ENCODE measurements at regions not wholly inside any gene's neighbourhood (a gene's known extent, or its start where the extent isn't known, plus 50 kb on each side); places are given as distances from the start of the nearest gene placed in this dataset.

- no peaks in the 10 kb centered on the region for H3K27me3 ChIP-seq (ENCODE audit: control insufficient read depth in 1 of 2, insufficient read depth in 2 of 2, low read length in 1 of 2)
- intact Hi-C loops (cut with DNase I), result no loop called here
- no peak for DNase-seq
- H3K9me3 ChIP-seq (ENCODE audit: control insufficient read depth, low read length), result no peaks in the 10 kb centered on the region
- H3K4me3 ChIP-seq (ENCODE audit: low read length in 2 of 2), result no peak overlapping the region
- WGBS, 2 donors, result 87 to 93% methylated on average over 1 of the region's 1 CpG
- no peaks in the 10 kb centered on the region for H3K36me3 ChIP-seq (ENCODE audit: control insufficient read depth in 1 of 2, insufficient read depth in 2 of 2, low read length in 1 of 2)
- no peak for ATAC-seq (ENCODE audit: low FRiP score)
- H3K4me1 ChIP-seq (ENCODE audit: control insufficient read depth in 1 of 2, insufficient read depth in 2 of 2, low read length in 2 of 2), result no peaks in the 10 kb centered on the region
- no peak overlapping the region for H3K27ac ChIP-seq (ENCODE audit: low read depth in 1 of 2, low read length in 2 of 2)
Measured at GRCh38 chr5:104659497-104659896, 1096.9 kb upstream of the NUDT12 start.

GRCh38 chr5:104652271-104652861, 1089.8 kb upstream of the NUDT12 start:
- Histone ChIP-seq H3K27ac (ENCODE audit: low read depth in 1 of 2, low read length in 2 of 2) (no peak overlapping the region), H3K4me3 (ENCODE audit: low read length in 2 of 2) (no peak overlapping the region), H3K36me3 (ENCODE audit: control insufficient read depth in 1 of 2, insufficient read depth in 2 of 2, low read length in 1 of 2) (no peaks in the 10 kb centered on the region), H3K27me3 (ENCODE audit: control insufficient read depth in 1 of 2, insufficient read depth in 2 of 2, low read length in 1 of 2) (no peaks in the 10 kb centered on the region), H3K4me1 (ENCODE audit: control insufficient read depth in 1 of 2, insufficient read depth in 2 of 2, low read length in 2 of 2) (no peaks in the 10 kb centered on the region), H3K9me3 (ENCODE audit: control insufficient read depth, low read length) (no peaks in the 10 kb centered on the region)
- peak; percentile 36 for ATAC-seq (ENCODE audit: low FRiP score)
- intact Hi-C loops (cut with DNase I), result no loop called here
- 94 to 95% methylated on average over 5 of the region's 5 CpGs for WGBS, 2 donors
- no peak for DNase-seq

- Histone ChIP-seq H3K4me3 (ENCODE audit: low read length in 2 of 2) (no peak overlapping the region), H3K36me3 (ENCODE audit: control insufficient read depth in 1 of 2, insufficient read depth in 2 of 2, low read length in 1 of 2) (no peaks in the 10 kb centered on the region), H3K27me3 (ENCODE audit: control insufficient read depth in 1 of 2, insufficient read depth in 2 of 2, low read length in 1 of 2) (no peaks in the 10 kb centered on the region), H3K27ac (ENCODE audit: low read depth in 1 of 2, low read length in 2 of 2) (no peak overlapping the region), H3K9me3 (ENCODE audit: control insufficient read depth, low read length) (no peaks in the 10 kb centered on the region), H3K4me1 (ENCODE audit: control insufficient read depth in 1 of 2, insufficient read depth in 2 of 2, low read length in 2 of 2) (no peaks in the 10 kb centered on the region)
- WGBS, 2 donors, result 78 to 86% methylated on average over 3 of the region's 3 CpGs
- intact Hi-C loops (cut with DNase I), result no loop called here
- ATAC-seq (ENCODE audit: low FRiP score), result no peak
- no peak for DNase-seq
Measured at GRCh38 chr5:104650313-104651055, 1087.9 kb upstream of the NUDT12 start.

- 83 to 86% methylated on average over 3 of the region's 3 CpGs for WGBS, 2 donors
- no peak for ATAC-seq (ENCODE audit: low FRiP score)
- no peak for DNase-seq
- no peaks in the 10 kb centered on the region for H3K27me3 ChIP-seq (ENCODE audit: control insufficient read depth in 1 of 2, insufficient read depth in 2 of 2, low read length in 1 of 2)
- no peaks in the 10 kb centered on the region for H3K9me3 ChIP-seq (ENCODE audit: control insufficient read depth, low read length)
- no peaks in the 10 kb centered on the region for H3K36me3 ChIP-seq (ENCODE audit: control insufficient read depth in 1 of 2, insufficient read depth in 2 of 2, low read length in 1 of 2)
- intact Hi-C loops (cut with DNase I), result no loop called here
- H3K27ac ChIP-seq (ENCODE audit: low read depth in 1 of 2, low read length in 2 of 2), result no peak overlapping the region
- H3K4me3 ChIP-seq (ENCODE audit: low read length in 2 of 2), result no peak overlapping the region
- no peaks in the 10 kb centered on the region for H3K4me1 ChIP-seq (ENCODE audit: control insufficient read depth in 1 of 2, insufficient read depth in 2 of 2, low read length in 2 of 2)
Measured at GRCh38 chr5:104646416-104646815, 1083.8 kb upstream of the NUDT12 start.

GRCh38 chr5:104643320-104643719, 1080.7 kb upstream of the NUDT12 start:
- no peaks in the 10 kb centered on the region for H3K36me3 ChIP-seq (ENCODE audit: control insufficient read depth in 1 of 2, insufficient read depth in 2 of 2, low read length in 1 of 2)
- no peaks in the 10 kb centered on the region for H3K9me3 ChIP-seq (ENCODE audit: control insufficient read depth, low read length)
- no peak for DNase-seq
- H3K4me3 ChIP-seq (ENCODE audit: low read length in 2 of 2), result no peak overlapping the region
- ATAC-seq (ENCODE audit: low FRiP score), result no peak
- no peaks in the 10 kb centered on the region for H3K4me1 ChIP-seq (ENCODE audit: control insufficient read depth in 1 of 2, insufficient read depth in 2 of 2, low read length in 2 of 2)
- WGBS, 2 donors, result 68 to 82% methylated on average over 3 of the region's 3 CpGs
- H3K27me3 ChIP-seq (ENCODE audit: control insufficient read depth in 1 of 2, insufficient read depth in 2 of 2, low read length in 1 of 2), result no peaks in the 10 kb centered on the region
- intact Hi-C loops (cut with DNase I), result no loop called here
- H3K27ac ChIP-seq (ENCODE audit: low read depth in 1 of 2, low read length in 2 of 2), result no peak overlapping the region

- no peak for ATAC-seq (ENCODE audit: low FRiP score)
- H3K9me3 ChIP-seq (ENCODE audit: control insufficient read depth, low read length), result no peaks in the 10 kb centered on the region
- no peaks in the 10 kb centered on the region for H3K4me1 ChIP-seq (ENCODE audit: control insufficient read depth in 1 of 2, insufficient read depth in 2 of 2, low read length in 2 of 2)
- H3K4me3 ChIP-seq (ENCODE audit: low read length in 2 of 2), result no peak overlapping the region
- H3K27ac ChIP-seq (ENCODE audit: low read depth in 1 of 2, low read length in 2 of 2), result no peak overlapping the region
- intact Hi-C loops (cut with DNase I), result no loop called here
- no peak for DNase-seq
- WGBS, 2 donors, result 48 to 54% methylated on average over 3 of the region's 3 CpGs
- no peaks in the 10 kb centered on the region for H3K27me3 ChIP-seq (ENCODE audit: control insufficient read depth in 1 of 2, insufficient read depth in 2 of 2, low read length in 1 of 2)
- H3K36me3 ChIP-seq (ENCODE audit: control insufficient read depth in 1 of 2, insufficient read depth in 2 of 2, low read length in 1 of 2), result no peaks in the 10 kb centered on the region
Measured at GRCh38 chr5:104635227-104635626, 1072.6 kb upstream of the NUDT12 start.

GRCh38 chr5:104628911-104629310, 1066.3 kb upstream of the NUDT12 start:
- intact Hi-C loops (cut with DNase I), result no loop called here
- Histone ChIP-seq H3K27me3 (ENCODE audit: control insufficient read depth in 1 of 2, insufficient read depth in 2 of 2, low read length in 1 of 2) (no peaks in the 10 kb centered on the region), H3K9me3 (ENCODE audit: control insufficient read depth, low read length) (peaks cover 6% of the 10 kb centered on the region), H3K36me3 (ENCODE audit: control insufficient read depth in 1 of 2, insufficient read depth in 2 of 2, low read length in 1 of 2) (no peaks in the 10 kb centered on the region), H3K27ac (ENCODE audit: low read depth in 1 of 2, low read length in 2 of 2) (no peak overlapping the region), H3K4me3 (ENCODE audit: low read length in 2 of 2) (no peak overlapping the region), H3K4me1 (ENCODE audit: control insufficient read depth in 1 of 2, insufficient read depth in 2 of 2, low read length in 2 of 2) (no peaks in the 10 kb centered on the region)
- no peak for ATAC-seq (ENCODE audit: low FRiP score)
- no peak for DNase-seq

GRCh38 chr5:104626122-104626521, 1063.5 kb upstream of the NUDT12 start:
- H3K36me3 ChIP-seq (ENCODE audit: control insufficient read depth in 1 of 2, insufficient read depth in 2 of 2, low read length in 1 of 2), result no peaks in the 10 kb centered on the region
- H3K27me3 ChIP-seq (ENCODE audit: control insufficient read depth in 1 of 2, insufficient read depth in 2 of 2, low read length in 1 of 2), result no peaks in the 10 kb centered on the region
- 43 to 47% methylated on average over 2 of the region's 2 CpGs for WGBS, 2 donors
- intact Hi-C loops (cut with DNase I), result no loop called here
- DNase-seq (no peak), ATAC-seq (ENCODE audit: low FRiP score) (no peak)
- no peak overlapping the region for H3K27ac ChIP-seq (ENCODE audit: low read depth in 1 of 2, low read length in 2 of 2)
- peaks cover 6% of the 10 kb centered on the region for H3K9me3 ChIP-seq (ENCODE audit: control insufficient read depth, low read length)
- H3K4me1 ChIP-seq (ENCODE audit: control insufficient read depth in 1 of 2, insufficient read depth in 2 of 2, low read length in 2 of 2), result no peaks in the 10 kb centered on the region
- no peak overlapping the region for H3K4me3 ChIP-seq (ENCODE audit: low read length in 2 of 2)

- Histone ChIP-seq H3K4me1 (ENCODE audit: control insufficient read depth in 1 of 2, insufficient read depth in 2 of 2, low read length in 2 of 2) (no peaks in the 10 kb centered on the region), H3K4me3 (ENCODE audit: low read length in 2 of 2) (no peak overlapping the region), H3K27ac (ENCODE audit: low read depth in 1 of 2, low read length in 2 of 2) (no peak overlapping the region), H3K36me3 (ENCODE audit: control insufficient read depth in 1 of 2, insufficient read depth in 2 of 2, low read length in 1 of 2) (no peaks in the 10 kb centered on the region), H3K9me3 (ENCODE audit: control insufficient read depth, low read length) (peaks cover 1% of the 10 kb centered on the region), H3K27me3 (ENCODE audit: control insufficient read depth in 1 of 2, insufficient read depth in 2 of 2, low read length in 1 of 2) (no peaks in the 10 kb centered on the region)
- ATAC-seq (ENCODE audit: low FRiP score), result no peak
- DNase-seq, result no peak
- 48% methylated on average over 6 of the region's 6 CpGs for WGBS, 2 donors
- intact Hi-C loops (cut with DNase I), result no loop called here
Measured at GRCh38 chr5:104612005-104612404, 1049.4 kb upstream of the NUDT12 start.

Data from aorta (tissue), 5 donors.